ENCODE measurements at regions not wholly inside any gene's neighbourhood (a gene's known extent, or its start where the extent isn't known, plus 50 kb on each side); places are given as distances from the start of the nearest gene placed in this dataset.

- Histone ChIP-seq H3K9ac (ENCODE audit: extremely low read depth, low read length, poor library complexity, severe bottlenecking) (no peak overlapping the region), H3K27me3 (ENCODE audit: control insufficient read depth, insufficient read depth, low read length, poor library complexity, severe bottlenecking) (no peaks in the 10 kb centered on the region), H3K36me3 (ENCODE audit: control insufficient read depth, insufficient read depth, low read length) (no peaks in the 10 kb centered on the region), H3K27ac (ENCODE audit: low read depth, low read length) (no peak overlapping the region), H3K4me1 (ENCODE audit: control insufficient read depth, insufficient read depth, low read length) (no peaks in the 10 kb centered on the region), H3K9me3 (ENCODE audit: control insufficient read depth, low read length) (no peaks in the 10 kb centered on the region), H3K4me3 (ENCODE audit: low read length) (no peak overlapping the region)
- Mint-ChIP-seq H3K36me3 (ENCODE audit: low read depth) (no peaks in the 10 kb centered on the region), H3K9me3 (peaks cover 3% of the 10 kb centered on the region), H3K27ac (no peak overlapping the region), H3K27me3 (ENCODE audit: insufficient read depth) (no peaks in the 10 kb centered on the region), H3K4me3 (no peak overlapping the region), H3K4me1 (peaks cover 7% of the 10 kb centered on the region)
- TF ChIP-seq CTCF (conservative IDR thresholded peaks at IDR 0.05): no peak
- DNase-seq: no peak
- WGBS, 2 experiments (ENCODE audit: insufficient coverage in 1 of 2, insufficient read length in 1 of 2): 82 to 89% methylated on average over 1 to 2 of the region's 2 CpGs
Measured at GRCh38 chr2:180196419-180196977, 189.4 kb upstream of the CWC22 start.

GRCh38 chr2:180195847-180196246 lies 188.8 kb upstream of the CWC22 start:
- no peaks in the 10 kb centered on the region for H3K4me1 ChIP-seq (ENCODE audit: control insufficient read depth, insufficient read depth, low read length)
- Mint-ChIP-seq H3K27me3 (ENCODE audit: insufficient read depth) (no peaks in the 10 kb centered on the region), H3K4me3 (no peak overlapping the region), H3K27ac (no peak overlapping the region), H3K4me1 (peaks cover 6% of the 10 kb centered on the region), H3K36me3 (ENCODE audit: low read depth) (no peaks in the 10 kb centered on the region), H3K9me3 (peaks cover 3% of the 10 kb centered on the region)
- TF ChIP-seq CTCF (conservative IDR thresholded peaks at IDR 0.05): no peak
- no peak overlapping the region for H3K4me3 ChIP-seq (ENCODE audit: low read length)
- no peaks in the 10 kb centered on the region for H3K36me3 ChIP-seq (ENCODE audit: control insufficient read depth, insufficient read depth, low read length)
- no peaks in the 10 kb centered on the region for H3K27me3 ChIP-seq (ENCODE audit: control insufficient read depth, insufficient read depth, low read length, poor library complexity, severe bottlenecking)
- no peaks in the 10 kb centered on the region for H3K9me3 ChIP-seq (ENCODE audit: control insufficient read depth, low read length)
- no peak overlapping the region for H3K9ac ChIP-seq (ENCODE audit: extremely low read depth, low read length, poor library complexity, severe bottlenecking)
- no peak overlapping the region for H3K27ac ChIP-seq (ENCODE audit: low read depth, low read length)
- DNase-seq: no peak

DNA sequence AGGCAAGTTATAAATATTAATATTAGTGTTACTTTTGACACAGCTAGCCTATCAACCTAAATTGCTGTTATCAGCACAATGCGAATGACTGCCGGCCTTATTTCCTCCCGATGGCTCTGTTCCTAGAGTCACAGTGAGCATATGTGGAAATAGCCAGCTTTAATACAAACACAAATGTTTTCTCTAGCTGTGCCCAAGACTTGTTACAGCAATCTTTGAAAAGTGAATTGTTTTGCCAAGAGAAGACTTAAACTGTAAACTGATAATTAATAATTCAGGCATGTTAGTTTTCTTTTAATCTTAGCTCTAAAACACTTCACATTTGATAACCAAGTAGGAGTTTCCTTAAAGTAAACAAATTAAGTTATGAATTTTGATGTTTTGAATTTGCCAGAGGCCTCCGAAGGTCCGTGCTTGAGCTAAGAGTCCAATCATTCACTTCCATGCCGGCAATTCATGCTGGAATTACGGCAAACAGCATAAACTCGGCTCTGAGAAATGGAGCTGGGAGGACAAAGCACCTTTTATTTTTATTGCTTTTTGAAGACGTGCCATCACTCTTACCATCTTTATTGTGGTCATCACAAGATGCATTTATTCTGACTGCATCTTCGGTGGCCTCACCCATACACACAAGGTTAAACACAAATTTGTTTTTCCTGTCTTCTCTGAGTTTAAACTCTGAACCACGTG lies 184.5 kb upstream of the CWC22 start:
- H3K4me3 ChIP-seq (ENCODE audit: low read length): no peak overlapping the region
- peaks cover 3% of the 10 kb centered on the region for H3K9me3 Mint-ChIP-seq
- H3K9ac ChIP-seq (ENCODE audit: extremely low read depth, low read length, poor library complexity, severe bottlenecking): no peak overlapping the region
- H3K36me3 Mint-ChIP-seq (ENCODE audit: low read depth): no peaks in the 10 kb centered on the region
- no peak overlapping the region for H3K4me3 Mint-ChIP-seq
- no peak for TF ChIP-seq CTCF (conservative IDR thresholded peaks at IDR 0.05)
- no peak overlapping the region for H3K27ac Mint-ChIP-seq
- DNase-seq: no peak
- no peaks in the 10 kb centered on the region for H3K27me3 Mint-ChIP-seq (ENCODE audit: insufficient read depth)
- 86 to 92% methylated on average over 8 to 11 of the region's 11 CpGs for WGBS, 2 experiments (ENCODE audit: insufficient coverage in 1 of 2, insufficient read length in 1 of 2)
- H3K27ac ChIP-seq (ENCODE audit: low read depth, low read length): no peak overlapping the region
- H3K36me3 ChIP-seq (ENCODE audit: control insufficient read depth, insufficient read depth, low read length): no peaks in the 10 kb centered on the region
- H3K4me1 ChIP-seq (ENCODE audit: control insufficient read depth, insufficient read depth, low read length): no peaks in the 10 kb centered on the region
- no peaks in the 10 kb centered on the region for H3K27me3 ChIP-seq (ENCODE audit: control insufficient read depth, insufficient read depth, low read length, poor library complexity, severe bottlenecking)
- H3K4me1 Mint-ChIP-seq: peaks cover 6% of the 10 kb centered on the region
- no peaks in the 10 kb centered on the region for H3K9me3 ChIP-seq (ENCODE audit: control insufficient read depth, low read length)
